ENCODE measurements at regions not wholly inside any gene's neighbourhood (a gene's known extent, or its start where the extent isn't known, plus 50 kb on each side); places are given as distances from the start of the nearest gene placed in this dataset.
A peak's percentile ranks its signal among the peaks of the same experiment; 100 is the strongest.
"Not testable (repeated sequence)": the region's sequence is repeated elsewhere in the genome, so short reads cannot be mapped to it uniquely, and the experiment has no call there.

GRCh38 chr6:28658475-28659249, 133.0 kb downstream of the GPX5 start:
- peak; percentile 50 for DNase-seq

- no peak for DNase-seq
Observed at GRCh38 chr6:28659250-28659566, 133.5 kb downstream of the GPX5 start.

GRCh38 chr6:28661097-28661713, 135.5 kb downstream of the GPX5 start:
- DNase-seq: no peak

- DNase-seq: no peak
Observed at GRCh38 chr6:28664870-28665396, 139.3 kb downstream of the GPX5 start.

GRCh38 chr6:28673417-28673786, 147.7 kb downstream of the GPX5 start:
- no peak for DNase-seq

GRCh38 chr6:28673787-28674671, 148.3 kb downstream of the GPX5 start:
- peak; percentile 75 for DNase-seq

GRCh38 chr6:28675600-28675999, 149.9 kb downstream of the GPX5 start:
- no peak for DNase-seq

- DNase-seq: no peak
Observed at GRCh38 chr6:28682542-28682941, 156.9 kb downstream of the GPX5 start.

- DNase-seq: not testable (repeated sequence)
Observed at GRCh38 chr6:28682956-28683685, 157.4 kb downstream of the GPX5 start.

GRCh38 chr6:28683945-28684538, 158.4 kb downstream of the GPX5 start:
- DNase-seq: no peak

GRCh38 chr6:28685960-28686359, 160.3 kb downstream of the GPX5 start:
- DNase-seq: not testable (repeated sequence)

GRCh38 chr6:28686446-28687027, 160.9 kb downstream of the GPX5 start:
- not testable (repeated sequence) for DNase-seq

GRCh38 chr6:28687309-28687981, 161.8 kb downstream of the GPX5 start:
- DNase-seq: not testable (repeated sequence)

GRCh38 chr6:28691991-28692390, 166.3 kb downstream of the GPX5 start:
- DNase-seq: not testable (repeated sequence)

GRCh38 chr6:28693033-28693750, 167.5 kb downstream of the GPX5 start:
- no peak for DNase-seq

- DNase-seq: no peak
Observed at GRCh38 chr6:28693751-28694443, 168.2 kb downstream of the GPX5 start.

- DNase-seq: no peak
Observed at GRCh38 chr6:28695715-28696114, 170.0 kb downstream of the GPX5 start.

GRCh38 chr6:28696167-28696566, 170.5 kb downstream of the GPX5 start:
- no peak for DNase-seq

- no peak for DNase-seq
Observed at GRCh38 chr6:28696682-28697081, 171.0 kb downstream of the GPX5 start.
